Peyer's patch (tissue), 4 donors: ENCODE measurements at regions not wholly inside any gene's neighbourhood (a gene's known extent, or its start where the extent isn't known, plus 50 kb on each side); places are given as distances from the start of the nearest gene placed in this dataset.

Experiments
- DNase-seq, 3 donors: peaks; one replicate each; pipeline ENCODE4 v3.0.0-alpha.2; 2017 to 2019
- H3K27ac ChIP-seq, 4 donors: fragments of 200-600 bp; sonication (generic); one replicate each; pipeline ENCODE4 v1.5.1; 2016 to 2019
- H3K27me3 ChIP-seq, 2 donors: fragments of 200-600 bp; sonication (generic); one replicate each; pipeline ENCODE4 v1.5.1; 2019
- H3K36me3 ChIP-seq, 3 donors: fragments of 200-600 bp; sonication (generic); one replicate each; pipeline ENCODE4 v1.5.1; 2016 to 2019
- H3K4me1 ChIP-seq, 4 donors: fragments of 200-600 bp; sonication (generic); one replicate each; pipeline ENCODE4 v1.5.1; 2016 to 2019
- H3K4me3 ChIP-seq, 4 donors: fragments of 200-600 bp; sonication (generic); 1 replicate in 3 of 4; 2 replicates in 1 of 4; pipeline ENCODE4 v1.5.1; 2016 to 2019; ENCODE audit warnings: mild to moderate bottlenecking in 1 of 4
- H3K9me3 ChIP-seq, 4 donors: fragments of 200-600 bp; sonication (generic); one replicate each; pipeline ENCODE4 v1.5.1; 2016 to 2019; ENCODE audit warnings: mild to moderate bottlenecking in 1 of 4
- CTCF ChIP-seq, 6 experiments: fragments of 450-650 bp in 4 of 6; fragments of 200-600 bp in 2 of 6; sonication (generic) in 1 of 6; IDR thresholded peaks; one replicate each; pipeline ENCODE4 v1.5.1; 2017 to 2019; ENCODE audit warnings: antibody characterized with exemption in 6 of 6, mild to moderate bottlenecking in 3 of 6, moderate library complexity in 1 of 6
- POLR2A ChIP-seq, 2 donors: fragments of 450-650 bp; IDR thresholded peaks; one replicate each; pipeline ENCODE4 v1.5.1; 2017; ENCODE audit warnings: antibody characterized with exemption in 2 of 2, mild to moderate bottlenecking in 2 of 2, moderate library complexity in 2 of 2

GRCh38 chr4:111773858-111774257 is 371.4 kb upstream of the FAM241A start:
- Histone ChIP-seq H3K27ac (no peak overlapping the region), H3K4me3 (no peak overlapping the region), H3K36me3 (no peaks in the 10 kb centered on the region), H3K4me1 (no peaks in the 10 kb centered on the region), H3K27me3 (no peaks in the 10 kb centered on the region), H3K9me3 (no peaks in the 10 kb centered on the region)
- TF ChIP-seq POLR2A (IDR thresholded peaks at IDR 0.05): no peak
- no peak for TF ChIP-seq CTCF (IDR thresholded peaks at IDR 0.05)
- peak in 2 of 3 donors; percentile 47 to 73 for DNase-seq

- Histone ChIP-seq H3K4me3 (no peak overlapping the region), H3K27me3 (no peaks in the 10 kb centered on the region), H3K9me3 (no peaks in the 10 kb centered on the region), H3K36me3 (no peaks in the 10 kb centered on the region), H3K4me1 (no peaks in the 10 kb centered on the region), H3K27ac (no peak overlapping the region)
- no peak for DNase-seq
- TF ChIP-seq CTCF (IDR thresholded peaks at IDR 0.05) (no peak), POLR2A (IDR thresholded peaks at IDR 0.05) (no peak)
Measured at GRCh38 chr4:111775556-111776297, 369.5 kb upstream of the FAM241A start.

- no peaks in the 10 kb centered on the region for H3K9me3 ChIP-seq
- TF ChIP-seq POLR2A (IDR thresholded peaks at IDR 0.05) (no peak), CTCF (IDR thresholded peaks at IDR 0.05) (no peak)
Measured at GRCh38 chr4:111776561-111776960, 368.7 kb upstream of the FAM241A start.

GRCh38 chr4:111778543-111778942 is 366.7 kb upstream of the FAM241A start:
- H3K27me3 ChIP-seq: no peaks in the 10 kb centered on the region
- DNase-seq: no peak
- no peak overlapping the region for H3K27ac ChIP-seq
- H3K4me3 ChIP-seq: no peak overlapping the region
- no peaks in the 10 kb centered on the region for H3K36me3 ChIP-seq
- no peaks in the 10 kb centered on the region for H3K9me3 ChIP-seq
- H3K4me1 ChIP-seq: no peaks in the 10 kb centered on the region
- TF ChIP-seq CTCF (IDR thresholded peaks at IDR 0.05) (no peak), POLR2A (IDR thresholded peaks at IDR 0.05) (no peak)

More at GRCh38 chr4:111776561-111776960, 368.7 kb upstream of the FAM241A start:
- Histone ChIP-seq H3K27me3 (no peaks in the 10 kb centered on the region), H3K36me3 (no peaks in the 10 kb centered on the region), H3K4me1 (no peaks in the 10 kb centered on the region), H3K27ac (no peak overlapping the region), H3K4me3 (no peak overlapping the region)
- DNase-seq: no peak

GRCh38 chr4:111780965-111781364 is 364.3 kb upstream of the FAM241A start:
- no peak for DNase-seq
- Histone ChIP-seq H3K4me1 (no peaks in the 10 kb centered on the region), H3K27ac (no peak overlapping the region), H3K36me3 (no peaks in the 10 kb centered on the region), H3K4me3 (no peak overlapping the region), H3K27me3 (no peaks in the 10 kb centered on the region), H3K9me3 (no peaks in the 10 kb centered on the region)
- TF ChIP-seq CTCF (IDR thresholded peaks at IDR 0.05) (no peak), POLR2A (IDR thresholded peaks at IDR 0.05) (no peak)
